HEK293 (cell line): ENCODE measurements at regions not wholly inside any gene's neighbourhood (a gene's known extent, or its start where the extent isn't known, plus 50 kb on each side); places are given as distances from the start of the nearest gene placed in this dataset.
A peak's percentile ranks its signal among the peaks of the same experiment; 100 is the strongest.

Source experiments
- CTCF ChIA-PET: fragments of 350-600 bp; formaldehyde crosslinking; extraction: SDS; loops from one replicate; lab custom pipeline; 2021; ENCODE audit warnings: antibody characterized with exemption; lab: Yijun Ruan, JAX
- POLR2A ChIA-PET: fragments of 300-600 bp; formaldehyde crosslinking; extraction: SDS; loops from one replicate; lab custom pipeline; 2020; ENCODE audit warnings: antibody characterized with exemption, inconsistent platforms; lab: Yijun Ruan, JAX
- H3K27ac ChIP-seq: fragments of 200-500 bp; sonication (Bioruptor generic); 2 replicates; pipeline ENCODE4 v1.5.1; 2014; ENCODE audit warnings: low read depth, low read length, control low read depth, inconsistent platforms; ENCODE audit errors: extremely low read depth
- H3K36me3 ChIP-seq, 2 experiments: fragments of 200-500 bp in 1 of 2; sonication (Bioruptor generic) in 1 of 2; 1 replicate in 1 of 2; 2 replicates in 1 of 2; pipeline ENCODE4 v1.5.1; 2014 to 2017; ENCODE audit warnings: inconsistent platforms in 2 of 2, low read length in 2 of 2; ENCODE audit not compliant: control insufficient read depth in 2 of 2, insufficient read depth in 1 of 2
- H3K4me1 ChIP-seq: fragments of 200-500 bp; sonication (Bioruptor generic); 2 replicates; pipeline ENCODE4 v1.5.1; 2014; ENCODE audit warnings: mild to moderate bottlenecking, low read length, inconsistent platforms; ENCODE audit not compliant: control insufficient read depth, insufficient read depth
- H3K4me3 ChIP-seq: 2 replicates; pipeline ENCODE4 v1.5.1; 2011; ENCODE audit warnings: low read depth, mild to moderate bottlenecking, control low read depth, low read length, moderate library complexity
- H3K9me3 ChIP-seq: fragments of 200-500 bp; sonication (Bioruptor generic); 2 replicates; pipeline ENCODE4 v1.5.1; 2014; ENCODE audit warnings: low read depth, low read length, inconsistent platforms; ENCODE audit not compliant: control insufficient read depth, insufficient read depth
- ATF2 ChIP-seq: fragments of 450-650 bp; formaldehyde crosslinking; IDR thresholded peaks from 2 replicates; pipeline ENCODE4 v1.5.1; 2016; ENCODE audit warnings: missing biosample characterization, missing genetic modification characterization, low read depth
- FEZF1 ChIP-seq: fragments of 450-650 bp; formaldehyde crosslinking; IDR thresholded peaks from 2 replicates; pipeline ENCODE4 v1.5.1; 2016; ENCODE audit warnings: missing biosample characterization, missing genetic modification characterization
- GLIS1 ChIP-seq: fragments of 450-650 bp; formaldehyde crosslinking; IDR thresholded peaks from 2 replicates; pipeline ENCODE4 v1.5.1; 2016; ENCODE audit warnings: missing biosample characterization, missing genetic modification characterization
- KLF1 ChIP-seq: fragments of 450-650 bp; formaldehyde crosslinking; IDR thresholded peaks from 2 replicates; pipeline ENCODE4 v1.5.1; 2016; ENCODE audit warnings: missing biosample characterization, missing genetic modification characterization
- PRDM6 ChIP-seq: fragments of 450-650 bp; formaldehyde crosslinking; IDR thresholded peaks from 2 replicates; pipeline ENCODE4 v1.5.1; 2017; ENCODE audit warnings: missing biosample characterization, missing genetic modification characterization
- ZBTB8A ChIP-seq: fragments of 450-650 bp; formaldehyde crosslinking; IDR thresholded peaks from 2 replicates; pipeline ENCODE4 v1.5.1; 2016; ENCODE audit warnings: missing biosample characterization, missing genetic modification characterization
- ZFP69B ChIP-seq: fragments of 450-650 bp; formaldehyde crosslinking; IDR thresholded peaks from 2 replicates; pipeline ENCODE4 v1.5.1; 2016; ENCODE audit warnings: missing biosample characterization, missing genetic modification characterization
- ZNF10 ChIP-seq: fragments of 450-650 bp; formaldehyde crosslinking; IDR thresholded peaks from 2 replicates; pipeline ENCODE4 v1.5.1; 2017; ENCODE audit warnings: missing biosample characterization, missing genetic modification characterization
- ZNF133 ChIP-seq: fragments of 450-650 bp; formaldehyde crosslinking; IDR thresholded peaks from 2 replicates; pipeline ENCODE4 v1.5.1; 2016; ENCODE audit warnings: missing biosample characterization, missing genetic modification characterization
- ZNF138 ChIP-seq: fragments of 450-650 bp; formaldehyde crosslinking; IDR thresholded peaks from 2 replicates; pipeline ENCODE4 v1.5.1; 2016; ENCODE audit warnings: missing biosample characterization, missing genetic modification characterization, borderline replicate concordance
- ZNF140 ChIP-seq: fragments of 450-650 bp; formaldehyde crosslinking; IDR thresholded peaks from 2 replicates; pipeline ENCODE4 v1.5.1; 2016; ENCODE audit warnings: missing biosample characterization, missing genetic modification characterization
- ZNF221 ChIP-seq: fragments of 450-650 bp; formaldehyde crosslinking; IDR thresholded peaks from 2 replicates; pipeline ENCODE4 v1.5.1; 2017; ENCODE audit warnings: missing biosample characterization, missing genetic modification characterization, borderline replicate concordance
- ZNF223 ChIP-seq: fragments of 450-650 bp; formaldehyde crosslinking; IDR thresholded peaks from 2 replicates; pipeline ENCODE4 v1.5.1; 2016; ENCODE audit warnings: missing biosample characterization, missing genetic modification characterization
- ZNF544 ChIP-seq: fragments of 450-650 bp; formaldehyde crosslinking; IDR thresholded peaks from 2 replicates; pipeline ENCODE4 v1.5.0; 2017; ENCODE audit warnings: missing biosample characterization, missing genetic modification characterization
- ZNF555 ChIP-seq: fragments of 450-650 bp; formaldehyde crosslinking; conservative IDR thresholded peaks from 2 replicates; pipeline ENCODE4 v1.5.1; 2017; ENCODE audit warnings: missing biosample characterization, mild to moderate bottlenecking, missing genetic modification characterization, inconsistent platforms
- ZNF707 ChIP-seq: fragments of 450-650 bp; formaldehyde crosslinking; IDR thresholded peaks from 2 replicates; pipeline ENCODE4 v1.5.1; 2016; ENCODE audit warnings: missing biosample characterization, missing genetic modification characterization
- ZNF76 ChIP-seq: fragments of 450-650 bp; formaldehyde crosslinking; IDR thresholded peaks from 2 replicates; pipeline ENCODE4; 2016; ENCODE audit warnings: low read depth, missing biosample characterization, missing genetic modification characterization, borderline replicate concordance
- TF ChIP-seq, protein P1 (sequence below): fragments of 450-650 bp; formaldehyde crosslinking; IDR thresholded peaks from 2 replicates; pipeline ENCODE4 v1.5.1; 2017; ENCODE audit warnings: missing biosample characterization, missing genetic modification characterization

DNA sequence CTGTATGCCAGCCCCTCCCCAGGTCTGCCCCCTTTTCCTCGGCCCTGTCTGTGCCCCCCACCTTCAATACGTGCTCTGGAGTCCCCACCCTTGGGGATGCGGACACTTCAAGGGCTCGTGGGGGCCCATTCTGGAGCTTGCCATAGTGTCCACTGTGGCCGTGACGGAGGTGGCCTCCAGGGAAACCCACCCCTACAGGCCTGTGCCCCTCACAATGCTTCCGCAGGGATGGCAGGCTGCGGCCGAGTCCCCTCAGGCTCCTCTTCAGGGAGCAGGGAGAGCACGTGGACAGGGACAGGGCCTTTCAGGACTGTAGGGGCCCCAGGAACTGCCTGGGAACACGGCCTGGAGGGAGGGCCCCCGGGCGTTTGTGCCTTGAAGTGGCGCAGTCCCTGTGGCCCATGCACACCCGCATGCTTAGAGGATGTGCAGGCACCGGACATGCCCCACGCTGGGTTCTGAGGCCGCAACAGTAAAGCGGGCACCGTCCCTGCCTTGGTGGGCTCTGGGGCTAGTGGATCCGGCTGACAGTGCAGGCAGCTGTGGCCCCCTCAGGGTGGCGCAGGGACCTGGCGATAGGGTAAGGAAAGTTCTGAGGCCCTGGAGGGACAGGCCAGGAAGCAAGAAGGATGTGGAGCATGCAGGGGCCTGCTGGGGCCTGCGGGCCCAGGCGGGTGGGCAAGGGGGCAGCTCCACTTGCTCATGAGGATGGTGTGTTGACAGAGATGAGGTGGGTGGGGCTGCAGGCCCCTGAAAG, 209.0 kb upstream of the RTL1 start:
- no peak overlapping the region for H3K4me3 ChIP-seq
- H3K4me1 ChIP-seq: no peaks in the 10 kb centered on the region
- TF ChIP-seq ZNF221: no peak
- no peak for TF ChIP-seq ZNF707
- TF ChIP-seq ZNF544 (tag by site-specific recombination): no peak
- no peak for TF ChIP-seq ATF2 (tag by site-specific recombination)
- TF ChIP-seq FEZF1 (tag by site-specific recombination): no peak
- no peak for TF ChIP-seq ZNF76
- no peak for TF ChIP-seq ZNF223 (tag by site-specific recombination)
- TF ChIP-seq, protein P1, sequence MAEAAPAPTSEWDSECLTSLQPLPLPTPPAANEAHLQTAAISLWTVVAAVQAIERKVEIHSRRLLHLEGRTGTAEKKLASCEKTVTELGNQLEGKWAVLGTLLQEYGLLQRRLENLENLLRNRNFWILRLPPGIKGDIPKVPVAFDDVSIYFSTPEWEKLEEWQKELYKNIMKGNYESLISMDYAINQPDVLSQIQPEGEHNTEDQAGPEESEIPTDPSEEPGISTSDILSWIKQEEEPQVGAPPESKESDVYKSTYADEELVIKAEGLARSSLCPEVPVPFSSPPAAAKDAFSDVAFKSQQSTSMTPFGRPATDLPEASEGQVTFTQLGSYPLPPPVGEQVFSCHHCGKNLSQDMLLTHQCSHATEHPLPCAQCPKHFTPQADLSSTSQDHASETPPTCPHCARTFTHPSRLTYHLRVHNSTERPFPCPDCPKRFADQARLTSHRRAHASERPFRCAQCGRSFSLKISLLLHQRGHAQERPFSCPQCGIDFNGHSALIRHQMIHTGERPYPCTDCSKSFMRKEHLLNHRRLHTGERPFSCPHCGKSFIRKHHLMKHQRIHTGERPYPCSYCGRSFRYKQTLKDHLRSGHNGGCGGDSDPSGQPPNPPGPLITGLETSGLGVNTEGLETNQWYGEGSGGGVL (tag by site-specific recombination): no peak
- TF ChIP-seq ZNF133 (tag by site-specific recombination): no peak
- TF ChIP-seq PRDM6: no peak
- no peak for TF ChIP-seq ZNF138 (tag by site-specific recombination)
- no peak for TF ChIP-seq ZNF140 (tag by site-specific recombination)
- ChIA-PET CTCF (interaction anchor here (0.6 kb wide), 1 partner anchor 200 kb away, joined by 3 read pairs; no protein-coding TSS in a partner anchor), POLR2A (no interaction called here)
- H3K27ac ChIP-seq: no peak overlapping the region
- H3K36me3 ChIP-seq: no peaks in the 10 kb centered on the region
- no peaks in the 10 kb centered on the region for H3K9me3 ChIP-seq

DNA sequence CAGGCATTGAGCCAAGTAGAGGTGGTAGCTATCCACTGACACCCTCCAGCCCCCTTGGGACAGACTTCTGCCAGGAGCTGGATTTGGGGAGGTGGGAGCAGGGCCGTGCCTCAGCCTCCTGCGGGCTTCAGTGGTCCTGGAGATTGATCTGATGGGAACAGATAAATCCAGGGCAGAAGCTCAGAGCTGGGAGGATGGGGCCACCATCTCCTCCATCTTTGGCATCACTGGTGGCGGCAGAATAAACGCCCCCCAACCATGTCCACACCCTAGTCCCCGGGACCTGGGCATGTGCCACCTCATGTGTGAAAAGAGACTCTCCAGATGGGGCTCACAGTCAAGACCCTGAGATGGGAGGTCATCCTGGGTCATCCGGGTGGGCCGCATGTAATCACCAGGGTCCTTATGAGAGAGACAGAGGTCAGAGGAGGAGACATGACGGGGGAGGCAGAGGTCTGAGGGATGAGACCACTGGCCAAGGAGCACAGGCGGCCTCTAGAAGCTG, 209.6 kb upstream of the RTL1 start:
- H3K36me3 ChIP-seq: no peaks in the 10 kb centered on the region
- H3K4me3 ChIP-seq: no peak overlapping the region
- ChIA-PET CTCF (no interaction called here), POLR2A (no interaction called here)
- H3K27ac ChIP-seq: no peak overlapping the region
- no peaks in the 10 kb centered on the region for H3K4me1 ChIP-seq
- H3K9me3 ChIP-seq: no peaks in the 10 kb centered on the region
- TF ChIP-seq ZFP69B (tag by site-specific recombination): no peak
- TF ChIP-seq KLF1 (tag by site-specific recombination): no peak
- no peak for TF ChIP-seq ZNF10 (tag by site-specific recombination)

GRCh38 chr14:101113835-101114725, 210.6 kb upstream of the RTL1 start:
- no peak overlapping the region for H3K4me3 ChIP-seq
- no peaks in the 10 kb centered on the region for H3K4me1 ChIP-seq
- no peak overlapping the region for H3K27ac ChIP-seq
- TF ChIP-seq GLIS1 (tag by site-specific recombination) (peak; percentile 56), ZNF555 (tag by site-specific recombination) (no peak), ZBTB8A (no peak)
- no peaks in the 10 kb centered on the region for H3K9me3 ChIP-seq
- no peaks in the 10 kb centered on the region for H3K36me3 ChIP-seq
- ChIA-PET POLR2A (no interaction called here), CTCF (no interaction called here)
